HCT116 (cell line): ENCODE measurements at regions not wholly inside any gene's neighbourhood (a gene's known extent, or its start where the extent isn't known, plus 50 kb on each side); places are given as distances from the start of the nearest gene placed in this dataset.
A peak's percentile ranks its signal among the peaks of the same experiment; 100 is the strongest.

Experiments used
- ATAC-seq: fragments of 200-7000 bp; cut with Tn5 transposase; 2 replicates; pipeline ENCODE4 v1.9.1; 2020; ENCODE audit warnings: mild to moderate bottlenecking, moderate library complexity
- BruUV-seq: library from RNA; stranded (reverse); fragments of 400-500 nt; replicated peaks from 2 replicates; lab custom pipeline; 2021; lab: Mats Ljungman, UMichigan
- CTCF ChIA-PET: fragments of 300-600 bp; sonication (Branson Sonifier 250); formaldehyde crosslinking; loops from one replicate; lab custom pipeline; 2021; ENCODE audit warnings: antibody characterized with exemption; lab: Charles Lee
- POLR2A ChIA-PET: fragments of 300-600, 350-600 bp; sonication (Branson Sonifier 250); formaldehyde crosslinking; loops from one replicate; lab custom pipeline; 2021; ENCODE audit warnings: antibody characterized with exemption; lab: Charles Lee
- RAD21 ChIA-PET, 2 experiments: fragments of 300-600 bp; sonication (Branson Sonifier 250); formaldehyde crosslinking; loops; one replicate each; lab custom pipeline; 2023; ENCODE audit warnings: low total read pairs in 2 of 2; ENCODE audit not compliant: uncharacterized antibody in 2 of 2, unreplicated experiment in 2 of 2, low non-redundant PET in 1 of 2; lab: Charles Lee
- DNase-seq: peaks from one replicate; pipeline ENCODE4 v3.0.0-alpha.2; 2010; ENCODE audit warnings: low read depth, low spot score
- H2AFZ ChIP-seq: fragments of 200-600 bp; shearing (Covaris generic), sonication (generic); 2 replicates; pipeline ENCODE4 v1.6.1; 2017; ENCODE audit warnings: low read depth, mixed run types, mixed read lengths, antibody characterized with exemption, low read length; ENCODE audit not compliant: poor library complexity, severe bottlenecking
- H3K27ac ChIP-seq: 2 replicates; pipeline ENCODE4 v1.5.1; 2012; ENCODE audit warnings: low read depth, low read length
- H3K27me3 ChIP-seq: fragments of 200-600 bp; sonication (generic); 2 replicates; pipeline ENCODE4 v1.6.1; 2016; ENCODE audit warnings: mixed run types, low read length, mixed read lengths; ENCODE audit not compliant: insufficient read depth
- H3K36me3 ChIP-seq, 2 experiments: fragments of 200-500 bp in 1 of 2; fragments of 200-600 bp in 1 of 2; sonication (Bioruptor generic) in 1 of 2; sonication (generic) in 1 of 2; 2 replicates each; pipeline versions ENCODE4 v1.5.1 to v1.6.1; 2014 to 2016; ENCODE audit warnings: low read length in 2 of 2, inconsistent platforms in 1 of 2, mixed read lengths in 1 of 2, mixed run types in 1 of 2; ENCODE audit not compliant: insufficient read depth in 2 of 2, control insufficient read depth in 1 of 2
- H3K4me1 ChIP-seq, 2 experiments: fragments of 200-600 bp in 1 of 2; sonication (generic) in 1 of 2; 2 replicates each; pipeline versions ENCODE4 v1.5.1 to v1.6.1; 2012 to 2017; ENCODE audit warnings: low read length in 2 of 2, inconsistent platforms in 1 of 2, mild to moderate bottlenecking in 1 of 2, mixed read lengths in 1 of 2, mixed run types in 1 of 2, moderate library complexity in 1 of 2; ENCODE audit not compliant: insufficient read depth in 2 of 2, control insufficient read depth in 1 of 2
- H3K4me2 ChIP-seq: fragments of 200-600 bp; sonication (generic); 2 replicates; pipeline ENCODE4 v1.6.1; 2017; ENCODE audit warnings: mixed run types, low read length, mixed read lengths
- H3K4me3 ChIP-seq, 2 experiments: fragments of 200-600 bp in 1 of 2; sonication (generic) in 1 of 2; replicated peaks in 1 of 2; 2 replicates each; pipeline ENCODE4 v1.5.1; 2011 to 2016; ENCODE audit warnings: low read length in 2 of 2, control low read depth in 1 of 2, low read depth in 1 of 2, mild to moderate bottlenecking in 1 of 2, mixed read lengths in 1 of 2, mixed run types in 1 of 2
- H3K79me2 ChIP-seq: fragments of 200-600 bp; sonication (generic); 2 replicates; pipeline ENCODE4 v1.6.1; 2017; ENCODE audit warnings: mild to moderate bottlenecking, mixed run types, low read length, moderate library complexity, mixed read lengths; ENCODE audit not compliant: insufficient read depth
- H3K9ac ChIP-seq: fragments of 200-600 bp; sonication (generic); 2 replicates; pipeline ENCODE4 v1.6.1; 2016; ENCODE audit warnings: low read length, mixed read lengths
- H3K9me2 ChIP-seq: fragments of 200-600 bp; sonication (generic), shearing (Covaris generic); 2 replicates; pipeline ENCODE4 v1.6.1; 2017; ENCODE audit warnings: mixed run types, mild to moderate bottlenecking, moderate library complexity; ENCODE audit not compliant: insufficient read depth
- H3K9me3 ChIP-seq, 2 experiments: fragments of 200-500 bp in 1 of 2; fragments of 200-600 bp in 1 of 2; sonication (Bioruptor generic) in 1 of 2; sonication (generic) in 1 of 2; 2 replicates each; pipeline ENCODE4 v1.6.1; 2014 to 2017; ENCODE audit warnings: low read length in 2 of 2, mixed read lengths in 2 of 2, inconsistent platforms in 1 of 2, low read depth in 1 of 2, mild to moderate bottlenecking in 1 of 2, mixed run types in 1 of 2, moderate library complexity in 1 of 2; ENCODE audit not compliant: control insufficient read depth in 1 of 2, insufficient read depth in 1 of 2
- H4K20me1 ChIP-seq: fragments of 200-600 bp; sonication (generic), shearing (Covaris generic); 2 replicates; pipeline ENCODE4 v1.6.1; 2017; ENCODE audit warnings: mixed run types, mild to moderate bottlenecking, moderate library complexity; ENCODE audit not compliant: insufficient read depth
- CBX3 ChIP-seq: IDR thresholded peaks from 2 replicates; pipeline ENCODE4 v1.6.1; 2012; ENCODE audit warnings: low read depth
- EZH2 ChIP-seq: fragments of 200-600 bp; sonication (generic); IDR thresholded peaks from 2 replicates; pipeline ENCODE4 v1.6.1; 2017; ENCODE audit warnings: antibody characterized with exemption, mixed run types
- EZH2phosphoT487 ChIP-seq: fragments of 200-600 bp; IDR thresholded peaks from 2 replicates; pipeline ENCODE4 v1.6.1; 2018; ENCODE audit warnings: antibody characterized with exemption, borderline replicate concordance
- FOSL1 ChIP-seq: IDR thresholded peaks from 2 replicates; pipeline ENCODE4 v1.6.1; 2012; ENCODE audit warnings: low read depth
- POLR2AphosphoS5 ChIP-seq: IDR thresholded peaks from 2 replicates; pipeline ENCODE4 v1.6.1; 2011; ENCODE audit warnings: mild to moderate bottlenecking, low read depth, low read length, moderate library complexity
- REST ChIP-seq: IDR thresholded peaks from 2 replicates; pipeline ENCODE4 v1.6.1; 2012; ENCODE audit warnings: low read depth
- SIN3A ChIP-seq: IDR thresholded peaks from 2 replicates; pipeline ENCODE4 v1.6.1; 2012; ENCODE audit warnings: low read depth
- SP1 ChIP-seq: IDR thresholded peaks from 2 replicates; pipeline ENCODE4 v1.6.1; 2012; ENCODE audit warnings: low read depth
- TCF7L2 ChIP-seq: IDR thresholded peaks from 2 replicates; pipeline ENCODE4 v1.7.0; 2011; ENCODE audit warnings: borderline replicate concordance, inconsistent platforms; ENCODE audit not compliant: insufficient read depth, insufficient read length; ENCODE audit errors: extremely low read depth
- ZNF274 ChIP-seq: fragments of 200-500 bp; sonication (Bioruptor generic); IDR thresholded peaks from 2 replicates; pipeline ENCODE4 v1.6.1; 2014; ENCODE audit warnings: mild to moderate bottlenecking, low read depth, low read length, inconsistent platforms
- intact Hi-C: fragments of 100-400 bp; cut with micrococcal nuclease; formaldehyde crosslinking; loops from 2 replicates; pipeline ENCODE4 v1.10.0; 2022
- TF ChIP-seq, protein P1 (sequence below): IDR thresholded peaks from 2 replicates; pipeline ENCODE4 v1.6.1; 2012

GRCh38 chr17:70869402-70870085 lies 700.2 kb downstream of the KCNJ2 start:
- H4K20me1 ChIP-seq = no peaks in the 10 kb centered on the region
- no TSS peak for BruUV-seq
- no peaks in the 10 kb centered on the region for H3K27me3 ChIP-seq
- peak overlapping the region; percentile 39 for H2AFZ ChIP-seq
- H3K9me3 ChIP-seq = no peaks in the 10 kb centered on the region
- H3K79me2 ChIP-seq = no peaks in the 10 kb centered on the region
- CTCF ChIA-PET = no interaction called here
- no peak overlapping the region for H3K4me2 ChIP-seq
- ATAC-seq (no peak), DNase-seq (no peak)
- peaks cover 0 to 5% of the 10 kb centered on the region in 2 experiments; a peak in 2 of 4 replicates for H3K4me1 ChIP-seq
- H3K9me2 ChIP-seq = no peaks in the 10 kb centered on the region
- H3K27ac ChIP-seq = no peak overlapping the region
- POLR2A ChIA-PET = no interaction called here
- H3K36me3 ChIP-seq = no peaks in the 10 kb centered on the region
- intact Hi-C loops = no loop called here
- H3K9ac ChIP-seq = no peak overlapping the region
- RAD21 ChIA-PET = no interaction called here
- H3K4me3 ChIP-seq = no peak overlapping the region
- TF ChIP-seq FOSL1 = no peak
- TF ChIP-seq EZH2 = no peak
- no peak for TF ChIP-seq SIN3A
- no peak for TF ChIP-seq REST
- TF ChIP-seq ZNF274 = no peak
- TF ChIP-seq, protein P1, sequence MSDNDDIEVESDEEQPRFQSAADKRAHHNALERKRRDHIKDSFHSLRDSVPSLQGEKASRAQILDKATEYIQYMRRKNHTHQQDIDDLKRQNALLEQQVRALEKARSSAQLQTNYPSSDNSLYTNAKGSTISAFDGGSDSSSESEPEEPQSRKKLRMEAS = no peak
- TF ChIP-seq TCF7L2 = no peak
- TF ChIP-seq POLR2AphosphoS5 = no peak
- no peak for TF ChIP-seq CBX3
- no peak for TF ChIP-seq SP1
- no peak for TF ChIP-seq EZH2phosphoT487
